Adipocyte (in vitro differentiated cells): ENCODE measurements at regions not wholly inside any gene's neighbourhood (a gene's known extent, or its start where the extent isn't known, plus 50 kb on each side); places are given as distances from the start of the nearest gene placed in this dataset.
"Not testable (repeated sequence)": the region's sequence is repeated elsewhere in the genome, so short reads cannot be mapped to it uniquely, and the experiment has no call there.

Experiments used
- DNase-seq: peaks from one replicate; pipeline ENCODE4 v3.0.0-alpha.2; 2015; ENCODE audit warnings: low read depth
- H3K27me3 ChIP-seq: replicated peaks from 2 replicates; pipeline ENCODE4 v1.7.0; 2013; ENCODE audit warnings: mild to moderate bottlenecking, low read length, moderate library complexity; ENCODE audit not compliant: control insufficient read depth, insufficient read depth
- H3K36me3 ChIP-seq: 2 replicates; pipeline ENCODE4 v1.7.0; 2013; ENCODE audit warnings: low read length, mild to moderate bottlenecking, moderate library complexity; ENCODE audit not compliant: control insufficient read depth, insufficient read depth, severe bottlenecking
- H3K4me1 ChIP-seq: 2 replicates; pipeline ENCODE4 v1.7.0; 2013; ENCODE audit warnings: mild to moderate bottlenecking, low read length, moderate library complexity; ENCODE audit not compliant: control insufficient read depth, insufficient read depth
- H3K4me3 ChIP-seq: 2 replicates; pipeline ENCODE4 v1.7.0; 2013; ENCODE audit warnings: mild to moderate bottlenecking, low read length, moderate library complexity
- H3K9ac ChIP-seq: 2 replicates; pipeline ENCODE4 v1.7.0; 2013; ENCODE audit warnings: mild to moderate bottlenecking, low read length, moderate library complexity
- H3K9me3 ChIP-seq: 2 replicates; pipeline ENCODE4 v1.7.0; 2013; ENCODE audit warnings: mild to moderate bottlenecking, low read length, moderate library complexity; ENCODE audit not compliant: control insufficient read depth

DNA sequence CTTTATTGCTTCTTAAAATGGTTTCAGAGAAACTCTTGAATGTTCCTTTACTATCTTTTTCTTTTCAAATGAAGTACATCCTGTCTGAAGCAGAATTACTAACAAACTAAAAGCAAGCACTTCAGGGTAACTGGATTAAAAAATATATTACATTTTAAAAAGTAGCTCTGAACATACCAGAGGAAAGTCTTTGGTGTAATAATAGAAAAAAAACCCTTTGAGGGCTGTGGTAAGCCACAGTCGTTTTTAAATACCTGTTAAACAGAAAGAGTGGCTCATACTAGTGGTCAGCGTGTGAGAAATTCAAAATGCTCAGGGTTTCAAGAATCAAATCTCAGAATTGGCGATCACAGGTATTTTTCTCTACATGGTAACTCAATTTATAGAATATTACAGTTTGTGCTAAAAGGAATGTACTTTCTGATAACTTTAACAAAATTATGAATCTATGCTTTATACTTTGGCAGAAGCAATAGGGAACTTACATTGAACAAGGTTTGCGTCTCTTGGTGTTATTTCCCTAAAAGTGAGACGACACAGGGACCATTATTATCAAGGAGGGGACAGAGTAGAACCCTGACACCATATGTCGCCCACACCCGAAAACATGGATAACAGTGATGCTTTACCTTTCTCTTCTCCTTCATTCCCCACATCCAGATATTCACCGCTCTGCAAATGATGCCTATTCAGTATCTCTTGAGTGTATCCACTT is 97.0 kb upstream of the DPH5 start:
- Histone ChIP-seq H3K4me3 (no peak overlapping the region), H3K36me3 (no peaks in the 10 kb centered on the region), H3K9ac (no peak overlapping the region), H3K9me3 (no peaks in the 10 kb centered on the region), H3K4me1 (no peaks in the 10 kb centered on the region), H3K27me3 (peaks cover 18% of the 10 kb centered on the region)
- DNase-seq, result no peak

DNA sequence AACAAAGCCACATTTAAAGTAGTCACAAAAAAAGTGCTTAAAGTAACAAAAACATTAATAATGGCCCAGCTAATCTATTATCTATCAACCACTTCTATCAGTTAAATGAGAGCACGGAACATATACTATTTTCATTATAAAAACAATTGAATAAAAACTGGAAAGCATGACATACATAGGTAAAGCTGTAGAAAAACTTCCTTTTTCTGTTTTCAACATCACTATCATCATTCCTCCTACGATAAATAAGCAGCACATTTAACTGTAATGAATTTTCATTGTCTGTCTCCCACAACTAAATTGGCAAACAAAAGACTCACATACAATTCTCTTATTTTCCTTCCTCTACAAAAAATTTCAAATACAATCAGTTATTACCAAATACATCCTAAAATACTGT is 96.4 kb upstream of the DPH5 start:
- Histone ChIP-seq H3K27me3 (peaks cover 18% of the 10 kb centered on the region), H3K4me1 (no peaks in the 10 kb centered on the region), H3K4me3 (no peak overlapping the region), H3K36me3 (no peaks in the 10 kb centered on the region), H3K9ac (no peak overlapping the region), H3K9me3 (no peaks in the 10 kb centered on the region)
- no peak for DNase-seq

DNA sequence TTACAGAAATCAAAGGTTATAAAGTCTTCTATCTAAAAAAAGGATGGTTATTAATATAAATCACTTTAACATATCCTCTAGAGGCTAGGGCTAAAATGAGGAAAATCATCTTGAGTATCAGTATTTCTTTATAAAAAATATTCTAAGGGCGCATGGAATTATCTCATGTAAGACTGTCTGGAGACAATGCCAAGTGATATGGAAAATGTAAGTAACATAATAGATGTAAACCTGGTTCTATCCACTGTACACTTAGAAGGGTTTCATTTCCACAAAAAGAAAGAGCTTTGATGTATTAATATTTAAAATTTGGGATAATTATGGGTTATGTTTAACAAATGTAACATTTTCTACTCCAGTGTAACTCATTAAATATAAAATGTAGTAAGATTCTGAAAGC is 95.9 kb upstream of the DPH5 start:
- Histone ChIP-seq H3K4me3 (no peak overlapping the region), H3K36me3 (no peaks in the 10 kb centered on the region), H3K9me3 (no peaks in the 10 kb centered on the region), H3K27me3 (peaks cover 18% of the 10 kb centered on the region), H3K9ac (no peak overlapping the region), H3K4me1 (no peaks in the 10 kb centered on the region)
- DNase-seq, result no peak

DNA sequence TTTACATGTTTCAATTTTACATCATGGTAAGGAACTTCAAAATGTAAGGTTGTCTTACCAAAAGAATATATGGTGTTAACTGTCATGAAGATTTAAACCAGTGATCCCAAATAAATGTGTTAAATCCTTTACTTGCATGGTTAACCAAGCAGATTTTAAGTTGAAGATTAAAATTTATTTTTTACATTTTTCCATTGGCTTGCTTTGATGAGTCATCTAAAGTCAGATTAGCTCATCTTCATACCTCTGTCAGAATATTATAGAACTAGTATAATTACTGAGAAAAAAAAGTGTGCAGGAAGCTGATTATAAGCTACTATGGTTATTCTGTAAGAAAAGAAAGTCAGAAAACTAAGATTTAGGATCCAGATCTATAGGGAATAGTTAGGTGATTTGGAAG is 95.3 kb upstream of the DPH5 start:
- no peaks in the 10 kb centered on the region for H3K36me3 ChIP-seq
- no peaks in the 10 kb centered on the region for H3K9me3 ChIP-seq
- H3K9ac ChIP-seq, result no peak overlapping the region
- no peaks in the 10 kb centered on the region for H3K4me1 ChIP-seq
- no peak for DNase-seq
- no peak overlapping the region for H3K4me3 ChIP-seq
- H3K27me3 ChIP-seq, result peaks cover 18% of the 10 kb centered on the region

DNA sequence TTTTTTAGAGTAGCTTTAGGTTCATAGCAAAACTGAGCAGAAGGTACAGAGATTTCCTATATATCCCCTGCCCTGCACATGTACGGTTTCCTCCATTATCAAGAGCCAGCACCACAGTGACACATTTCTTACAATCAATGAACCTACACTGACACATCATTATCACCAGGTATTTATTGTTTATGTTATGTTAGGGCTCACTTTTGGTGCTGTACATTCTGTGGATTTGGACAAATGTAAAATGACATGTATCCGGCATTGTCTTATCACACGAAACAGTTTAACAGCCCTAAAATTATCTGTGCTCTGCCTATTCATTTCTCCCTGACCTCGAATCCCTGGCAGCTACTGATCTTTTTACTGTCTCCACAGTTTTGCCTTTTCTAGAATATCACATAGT is 93.7 kb upstream of the DPH5 start:
- no peaks in the 10 kb centered on the region for H3K9me3 ChIP-seq
- peaks cover 9% of the 10 kb centered on the region for H3K27me3 ChIP-seq
- no peak for DNase-seq
- peaks cover 5% of the 10 kb centered on the region for H3K4me1 ChIP-seq
- H3K9ac ChIP-seq, result no peak overlapping the region
- H3K36me3 ChIP-seq, result no peaks in the 10 kb centered on the region
- no peak overlapping the region for H3K4me3 ChIP-seq

DNA sequence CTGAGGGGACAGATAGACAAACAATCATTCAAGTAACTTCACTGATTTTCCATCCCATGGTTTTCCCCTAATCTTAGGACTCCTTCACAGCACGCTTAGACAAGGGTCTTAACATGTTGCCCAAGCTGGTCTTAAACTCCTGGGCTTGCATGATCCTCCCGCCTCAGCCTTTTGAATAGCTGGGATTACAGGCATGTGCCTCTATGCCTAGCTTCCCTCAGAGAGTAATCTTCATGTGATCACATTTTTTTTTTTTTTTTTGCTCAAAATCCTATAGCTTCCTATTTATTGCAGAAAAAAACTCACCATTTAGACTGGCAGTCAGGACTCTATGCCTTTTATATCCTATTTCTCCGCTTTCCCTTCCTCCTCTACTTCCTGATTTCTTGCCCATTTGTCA is 90.4 kb upstream of the DPH5 start:
- Histone ChIP-seq H3K4me1 (peaks cover 5% of the 10 kb centered on the region), H3K9ac (no peak overlapping the region), H3K9me3 (no peaks in the 10 kb centered on the region), H3K36me3 (no peaks in the 10 kb centered on the region), H3K4me3 (no peak overlapping the region), H3K27me3 (no peaks in the 10 kb centered on the region)
- DNase-seq, result no peak

DNA sequence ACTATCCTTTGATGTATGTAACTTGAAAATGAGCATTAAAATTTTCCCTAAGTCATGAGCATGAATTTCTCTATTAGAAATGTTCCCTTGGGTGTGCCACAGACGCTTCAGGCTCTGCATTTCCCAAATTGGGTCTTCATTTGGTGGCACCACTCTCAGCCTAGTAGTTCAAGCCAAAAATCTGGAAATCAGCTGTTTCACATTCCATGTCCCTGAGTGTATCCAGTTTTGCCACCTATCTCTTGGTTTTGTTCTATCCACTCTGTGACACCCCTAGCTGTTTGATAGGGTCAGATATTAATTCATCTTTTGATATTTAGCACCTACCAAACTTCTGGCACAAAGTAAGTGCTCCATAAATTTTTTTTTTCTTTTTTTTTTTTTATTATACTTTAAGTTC is 89.5 kb upstream of the DPH5 start:
- no peak overlapping the region for H3K4me3 ChIP-seq
- DNase-seq, result no peak
- H3K9ac ChIP-seq, result no peak overlapping the region

DNA sequence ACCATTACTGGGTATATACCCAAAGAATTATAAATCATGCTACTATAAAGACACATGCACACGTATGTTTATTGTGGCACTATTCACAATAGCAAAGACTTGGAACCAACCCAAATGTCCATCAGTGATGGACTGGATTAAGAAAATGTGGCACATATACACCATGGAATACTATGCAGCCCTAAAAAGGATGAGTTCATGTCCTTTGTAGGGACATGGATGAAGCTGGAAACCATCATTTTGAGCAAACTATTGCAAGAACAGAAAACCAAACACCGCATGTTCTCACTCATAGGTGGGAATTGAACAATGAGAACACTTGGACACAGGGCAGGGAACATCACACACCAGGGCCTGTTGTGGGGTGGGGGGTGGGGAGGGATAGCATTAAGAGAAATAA is 88.5 kb upstream of the DPH5 start:
- not testable (repeated sequence) for H3K9ac ChIP-seq, H3K4me1 ChIP-seq, H3K4me3 ChIP-seq, H3K36me3 ChIP-seq, DNase-seq, H3K9me3 ChIP-seq
- peaks cover 12% of the 10 kb centered on the region for H3K27me3 ChIP-seq

More for the DNA sequence above, 89.5 kb upstream of the DPH5 start:
- Histone ChIP-seq H3K4me1 (peaks cover 5% of the 10 kb centered on the region), H3K27me3 (peaks cover 9% of the 10 kb centered on the region), H3K36me3 (no peaks in the 10 kb centered on the region), H3K9me3 (no peaks in the 10 kb centered on the region)

DNA sequence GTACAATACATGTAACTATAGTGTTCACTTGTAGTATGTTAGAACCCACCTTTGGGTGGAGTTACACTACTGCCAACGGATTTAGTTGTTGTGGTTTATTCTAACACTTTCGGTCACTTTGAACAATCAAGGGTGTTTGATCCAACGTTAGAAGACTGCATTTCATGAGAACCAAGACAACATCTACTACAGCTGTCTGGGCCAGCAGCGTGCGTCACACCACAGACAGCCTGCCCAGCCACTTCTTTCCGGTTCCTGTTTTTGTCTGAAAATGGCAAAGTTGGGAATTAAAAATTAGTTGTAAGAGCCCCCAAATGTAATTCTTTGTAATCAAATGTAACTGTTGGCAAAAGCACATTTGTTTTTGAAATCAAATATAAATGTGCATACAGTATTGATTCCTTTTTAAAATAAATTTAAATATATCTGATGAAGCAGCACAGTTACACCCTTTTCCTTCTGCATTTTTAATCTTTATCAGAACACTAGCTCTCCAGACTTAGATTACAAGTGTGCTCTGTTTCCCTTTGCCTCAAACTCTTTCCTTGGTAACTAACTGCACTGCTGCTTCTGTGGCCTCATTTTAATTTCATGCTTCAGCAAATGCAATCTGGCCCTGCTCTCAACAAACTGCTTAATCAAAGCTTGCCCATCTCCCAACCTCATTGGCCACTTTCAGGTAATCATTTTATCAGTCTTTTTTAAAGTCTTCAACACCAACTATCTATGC is 86.6 kb upstream of the DPH5 start:
- H3K4me1 ChIP-seq, result peaks cover 5% of the 10 kb centered on the region
- no peak overlapping the region for H3K9ac ChIP-seq
- H3K4me3 ChIP-seq, result no peak overlapping the region
- no peaks in the 10 kb centered on the region for H3K9me3 ChIP-seq
- H3K27me3 ChIP-seq, result peaks cover 12% of the 10 kb centered on the region
- H3K36me3 ChIP-seq, result no peaks in the 10 kb centered on the region
- DNase-seq, result no peak

DNA sequence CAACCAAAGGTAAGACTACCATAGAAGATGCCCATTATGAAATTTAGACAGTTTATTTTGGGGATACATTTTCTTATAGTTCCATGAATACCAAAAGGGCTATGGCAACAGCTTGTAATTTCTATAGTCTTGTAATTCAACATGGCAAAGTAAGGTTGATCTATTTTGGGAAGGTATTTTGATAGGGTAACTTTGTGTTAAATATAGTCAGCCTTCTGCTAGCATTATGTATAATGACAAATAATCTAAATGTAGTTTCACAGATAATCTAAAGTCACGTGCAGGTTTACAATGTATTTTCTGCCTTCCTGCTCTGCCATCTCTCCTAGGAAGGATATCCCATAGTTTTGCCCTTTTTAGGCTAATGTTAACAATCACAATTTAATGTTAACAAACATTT is 85.9 kb upstream of the DPH5 start:
- Histone ChIP-seq H3K27me3 (peaks cover 12% of the 10 kb centered on the region), H3K9ac (no peak overlapping the region), H3K9me3 (no peaks in the 10 kb centered on the region), H3K36me3 (no peaks in the 10 kb centered on the region), H3K4me1 (peaks cover 9% of the 10 kb centered on the region), H3K4me3 (no peak overlapping the region)
- DNase-seq, result no peak

DNA sequence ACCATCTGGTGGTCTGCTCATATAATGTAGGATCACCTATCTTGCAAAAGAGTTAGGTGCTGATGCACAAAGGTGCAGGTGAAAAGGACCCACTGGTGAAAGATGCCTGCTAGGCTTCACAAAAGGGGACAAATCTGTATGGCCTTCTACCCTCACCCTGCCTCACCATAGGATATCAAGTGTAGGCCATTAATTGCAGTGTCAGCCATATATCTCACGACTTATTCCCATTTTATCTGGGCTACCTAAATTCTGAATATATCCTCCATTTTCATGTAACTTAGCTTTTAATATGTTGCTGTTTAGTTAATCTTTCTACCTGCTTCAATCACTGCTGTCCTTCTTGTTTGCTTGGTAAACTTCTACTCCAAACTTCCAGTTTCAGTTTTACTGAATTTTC is 84.2 kb upstream of the DPH5 start:
- no peak overlapping the region for H3K9ac ChIP-seq
- DNase-seq, result no peak
- no peak overlapping the region for H3K4me3 ChIP-seq
- H3K9me3 ChIP-seq, result no peaks in the 10 kb centered on the region
- H3K27me3 ChIP-seq, result peaks cover 12% of the 10 kb centered on the region
- H3K36me3 ChIP-seq, result no peaks in the 10 kb centered on the region
- H3K4me1 ChIP-seq, result peaks cover 16% of the 10 kb centered on the region
